ENCODE measurements at regions not wholly inside any gene's neighbourhood (a gene's known extent, or its start where the extent isn't known, plus 50 kb on each side); places are given as distances from the start of the nearest gene placed in this dataset.

DNA sequence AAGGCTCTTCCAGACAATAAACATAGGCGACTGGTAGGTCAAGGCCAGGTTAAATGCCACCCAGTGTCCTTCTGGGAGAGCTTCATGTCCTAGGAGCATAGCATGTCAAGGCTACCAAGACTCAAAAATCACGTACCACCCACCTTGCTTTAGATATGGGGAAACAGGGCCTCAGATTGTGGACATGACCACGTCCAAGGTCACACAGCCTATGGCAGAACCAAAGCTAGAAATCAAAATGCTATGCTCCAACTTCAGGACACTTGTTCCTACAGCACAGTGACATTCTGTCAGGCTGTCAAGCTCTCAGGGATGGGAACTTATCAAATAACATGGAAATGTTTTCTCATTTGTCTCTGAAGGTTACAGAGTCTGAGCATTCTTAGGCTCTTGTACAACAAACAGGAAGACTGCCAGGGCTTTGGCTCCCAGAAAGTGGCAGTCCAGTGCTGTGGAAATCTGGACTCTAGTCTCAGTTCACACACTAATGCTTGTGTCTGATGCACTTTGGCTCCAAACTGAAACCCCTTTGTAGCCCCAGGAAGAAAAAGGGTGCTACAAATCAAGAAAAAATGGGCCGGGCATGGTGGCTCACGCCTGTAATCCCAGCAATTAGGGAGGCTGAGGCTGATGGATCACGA, 170.4 kb upstream of the LPP start:
- H4K20me1 ChIP-seq, result no peaks in the 10 kb centered on the region
- peak overlapping the region in 5 of 11 experiments; percentile 1 to 98 (median 84); a peak in 9 of 22 replicates for H3K27ac ChIP-seq

DNA sequence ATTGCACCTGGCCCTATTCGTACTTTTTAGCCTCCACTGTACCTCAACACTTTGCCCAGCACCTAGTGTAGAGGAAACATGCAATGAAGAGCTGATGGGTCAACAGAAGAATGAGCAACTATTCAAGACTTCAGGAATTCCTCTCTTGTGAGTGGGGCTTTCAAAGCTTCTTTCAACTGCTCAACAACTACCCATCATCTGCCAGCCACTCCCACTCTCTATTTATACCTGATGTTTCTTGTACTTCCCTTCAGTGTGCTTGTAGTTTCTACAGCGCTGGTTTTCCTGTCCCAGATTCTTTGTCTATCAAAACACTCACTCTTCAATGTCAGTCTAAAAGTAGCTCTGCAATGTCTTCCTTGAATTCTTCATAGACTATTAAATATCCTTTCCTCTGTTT, 168.3 kb upstream of the LPP start:
- peak overlapping the region in 10 of 11 experiments; percentile 12 to 76 (median 62); a peak in 16 of 22 replicates for H3K4me2 ChIP-seq
- H3K27ac ChIP-seq, result peak overlapping the region in 9 of 11 experiments; percentile 36 to 69 (median 58); a peak in 15 of 22 replicates
- peaks cover 0 to 21% (median 8%) of the 10 kb centered on the region in 11 experiments; a peak in 11 of 22 replicates for H3K9me3 ChIP-seq (replicated peaks in 1 of 11)
- TF ChIP-seq Cebpa-rat (IDR thresholded peaks at IDR 0.05), result no peak
- H3K36me3 ChIP-seq, result no peaks in the 10 kb centered on the region
- H3K27me3 ChIP-seq, result no peaks in the 10 kb centered on the region
- H4K20me1 ChIP-seq, result no peaks in the 10 kb centered on the region
- H3K9ac ChIP-seq, result no peak overlapping the region; a peak in 1 of 22 replicates
- H3K4me3 ChIP-seq, result no peak overlapping the region
- H3K4me1 ChIP-seq, result peaks cover 31 to 80% (median 66%) of the 10 kb centered on the region in 10 experiments

More for the DNA sequence above, 170.4 kb upstream of the LPP start:
- Histone ChIP-seq H3K4me3 (no peak overlapping the region), H3K27me3 (no peaks in the 10 kb centered on the region), H3K4me2 (peak overlapping the region in 6 of 11 experiments; percentile 1 to 88 (median 80); a peak in 7 of 22 replicates), H3K9me3 (replicated peaks in 1 of 11) (peaks cover 0 to 21% (median 8%) of the 10 kb centered on the region in 11 experiments; a peak in 11 of 22 replicates), H3K36me3 (no peaks in the 10 kb centered on the region), H3K9ac (peak overlapping the region in 1 of 11 experiments; percentile 34; a peak in 2 of 22 replicates), H3K4me1 (peaks cover 42 to 87% (median 74%) of the 10 kb centered on the region in 10 experiments)
- no peak for TF ChIP-seq Cebpa-rat (IDR thresholded peaks at IDR 0.05)

GRCh38 chr3:187986514-187986934, 167.4 kb upstream of the LPP start:
- peak overlapping the region in 2 of 11 experiments; percentile 3 to 6; a peak in 3 of 22 replicates for H3K9ac ChIP-seq
- no peak overlapping the region for H3K4me3 ChIP-seq
- no peaks in the 10 kb centered on the region for H3K36me3 ChIP-seq
- H3K27me3 ChIP-seq, result no peaks in the 10 kb centered on the region
- H3K9me3 ChIP-seq (replicated peaks in 1 of 11), result peaks cover 0 to 28% (median 11%) of the 10 kb centered on the region in 11 experiments; a peak in 14 of 22 replicates
- TF ChIP-seq Cebpa-rat (IDR thresholded peaks at IDR 0.05), result no peak
- no peaks in the 10 kb centered on the region for H4K20me1 ChIP-seq
- H3K4me2 ChIP-seq, result peak overlapping the region; percentile 19 to 76 (median 63); a peak in 21 of 22 replicates
- H3K27ac ChIP-seq, result peak overlapping the region in 9 of 11 experiments; percentile 36 to 69 (median 58); a peak in 17 of 22 replicates
- H3K4me1 ChIP-seq, result peaks cover 30 to 73% (median 60%) of the 10 kb centered on the region in 10 experiments

GRCh38 chr3:187987187-187987586, 166.8 kb upstream of the LPP start:
- peaks cover 0 to 34% (median 16%) of the 10 kb centered on the region in 11 experiments; a peak in 16 of 22 replicates for H3K9me3 ChIP-seq (replicated peaks in 1 of 11)
- H3K4me3 ChIP-seq, result no peak overlapping the region
- H3K27me3 ChIP-seq, result no peaks in the 10 kb centered on the region
- no peak for TF ChIP-seq Cebpa-rat (IDR thresholded peaks at IDR 0.05)
- no peaks in the 10 kb centered on the region for H3K36me3 ChIP-seq
- H4K20me1 ChIP-seq, result no peaks in the 10 kb centered on the region
- peaks cover 30 to 66% (median 53%) of the 10 kb centered on the region in 10 experiments for H3K4me1 ChIP-seq
- H3K27ac ChIP-seq, result peak overlapping the region in 8 of 11 experiments; percentile 47 to 65 (median 56); a peak in 12 of 22 replicates
- H3K9ac ChIP-seq, result no peak overlapping the region; a peak in 1 of 22 replicates
- peak overlapping the region in 9 of 11 experiments; percentile 38 to 76 (median 65); a peak in 18 of 22 replicates for H3K4me2 ChIP-seq

DNA sequence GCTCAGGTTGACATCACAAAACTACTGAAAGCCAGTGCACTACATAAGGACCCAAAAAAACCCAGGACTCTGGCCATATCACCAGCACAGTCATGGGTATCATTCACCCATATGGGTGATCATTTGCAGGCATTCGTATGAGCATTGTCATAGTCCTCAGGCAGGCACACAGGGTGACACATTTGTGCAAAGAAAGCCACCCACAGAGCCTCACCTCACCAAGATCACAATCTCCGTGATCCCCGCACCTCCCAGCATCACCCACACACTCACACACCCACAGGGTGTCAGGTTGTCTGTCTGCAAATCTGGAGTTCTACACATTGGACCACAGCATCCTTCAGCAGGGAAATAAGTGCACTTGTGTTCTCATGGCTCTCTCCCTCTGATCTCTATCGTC, 166.0 kb upstream of the LPP start:
- TF ChIP-seq Cebpa-rat (IDR thresholded peaks at IDR 0.05), result no peak
- H4K20me1 ChIP-seq, result no peaks in the 10 kb centered on the region
- H3K4me1 ChIP-seq, result peaks cover 30 to 59% (median 46%) of the 10 kb centered on the region in 10 experiments
- H3K27ac ChIP-seq, result no peak overlapping the region; a peak in 1 of 22 replicates
- H3K9me3 ChIP-seq (replicated peaks in 1 of 11), result peaks cover 0 to 41% (median 23%) of the 10 kb centered on the region in 11 experiments; a peak in 16 of 22 replicates
- 0 out of 22 replicates have a peak overlapping the region, but pooled peaks of 1 of the 11 experiments have one; percentile 8 for H3K4me2 ChIP-seq
- H3K9ac ChIP-seq, result no peak overlapping the region
- H3K27me3 ChIP-seq, result no peaks in the 10 kb centered on the region
- H3K4me3 ChIP-seq, result no peak overlapping the region
- no peaks in the 10 kb centered on the region for H3K36me3 ChIP-seq

- Histone ChIP-seq H3K27me3 (no peaks in the 10 kb centered on the region), H3K9ac (0 out of 22 replicates have a peak overlapping the region, but pooled peaks of 1 of the 11 experiments have one; percentile 15), H3K4me1 (peaks cover 38 to 54% (median 49%) of the 10 kb centered on the region in 10 experiments), H3K27ac (no peak overlapping the region), H3K4me3 (no peak overlapping the region), H4K20me1 (no peaks in the 10 kb centered on the region), H3K9me3 (replicated peaks in 1 of 11) (peaks cover 0 to 44% (median 26%) of the 10 kb centered on the region in 11 experiments; a peak in 17 of 22 replicates), H3K4me2 (peak overlapping the region in 10 of 11 experiments; percentile 13 to 67 (median 50); a peak in 19 of 22 replicates), H3K36me3 (no peaks in the 10 kb centered on the region)
- TF ChIP-seq Cebpa-rat (IDR thresholded peaks at IDR 0.05), result no peak
These were observed 164.3 kb upstream of the LPP start for GRCh38 chr3:187989575-187990153.

GRCh38 chr3:187992609-187993008, 161.3 kb upstream of the LPP start:
- no peaks in the 10 kb centered on the region for H4K20me1 ChIP-seq
- H3K4me1 ChIP-seq, result peaks cover 21 to 54% (median 36%) of the 10 kb centered on the region in 10 experiments
- H3K4me2 ChIP-seq, result no peak overlapping the region
- no peak for TF ChIP-seq Cebpa-rat (IDR thresholded peaks at IDR 0.05)
- no peaks in the 10 kb centered on the region for H3K36me3 ChIP-seq
- H3K4me3 ChIP-seq, result no peak overlapping the region
- H3K27me3 ChIP-seq, result no peaks in the 10 kb centered on the region
- H3K9me3 ChIP-seq (replicated peaks in 1 of 11), result peaks cover 0 to 25% (median 22%) of the 10 kb centered on the region in 11 experiments; a peak in 17 of 22 replicates
- H3K27ac ChIP-seq, result no peak overlapping the region
- no peak overlapping the region for H3K9ac ChIP-seq

- H3K9me3 ChIP-seq (replicated peaks in 1 of 11), result peaks cover 0 to 25% (median 22%) of the 10 kb centered on the region in 11 experiments; a peak in 17 of 22 replicates
- no peak overlapping the region for H3K4me3 ChIP-seq
- no peaks in the 10 kb centered on the region for H4K20me1 ChIP-seq
- H3K36me3 ChIP-seq, result no peaks in the 10 kb centered on the region
- no peak overlapping the region for H3K9ac ChIP-seq
- peak overlapping the region in 3 of 11 experiments; percentile 2 to 15 (median 7); a peak in 2 of 22 replicates for H3K27ac ChIP-seq
- H3K4me1 ChIP-seq, result peaks cover 29 to 71% (median 50%) of the 10 kb centered on the region in 10 experiments
- peak overlapping the region in 10 of 11 experiments; percentile 10 to 67 (median 55); a peak in 19 of 22 replicates for H3K4me2 ChIP-seq
- no peak for TF ChIP-seq Cebpa-rat (IDR thresholded peaks at IDR 0.05)
- no peaks in the 10 kb centered on the region for H3K27me3 ChIP-seq
These were observed 159.5 kb upstream of the LPP start for GRCh38 chr3:187994221-187995042.
